GM23338 (cell line): ENCODE measurements at regions not wholly inside any gene's neighbourhood (a gene's known extent, or its start where the extent isn't known, plus 50 kb on each side); places are given as distances from the start of the nearest gene placed in this dataset.

Experiments used
- ATAC-seq: fragments of 200-7000 bp; cut with Tn5 transposase; 3 replicates; pipeline ENCODE4 v1.9.1; 2020
- DNase-seq: peaks from one replicate; pipeline ENCODE4 v3.0.0-alpha.2; 2015; ENCODE audit warnings: low spot score
- H2AFZ ChIP-seq: fragments of 200-600 bp; sonication (generic); 2 replicates; pipeline ENCODE4 v1.8.0; 2016; ENCODE audit warnings: antibody characterized with exemption, mild to moderate bottlenecking, moderate library complexity
- H3F3A ChIP-seq: fragments of 200-600 bp; sonication (generic); replicated peaks from 2 replicates; pipeline ENCODE4 v1.8.0; 2017; ENCODE audit warnings: antibody characterized with exemption, mixed run types, low read depth
- H3K27ac ChIP-seq: fragments of 200-600 bp; sonication (generic); 2 replicates; pipeline ENCODE4 v1.6.1; 2016; ENCODE audit warnings: low read depth
- H3K27me3 ChIP-seq: fragments of 200-600 bp; sonication (generic); 2 replicates; pipeline ENCODE4 v1.8.0; 2016; ENCODE audit warnings: mild to moderate bottlenecking, mixed run types, moderate library complexity; ENCODE audit not compliant: insufficient read depth
- H3K36me3 ChIP-seq: fragments of 200-600 bp; sonication (generic); 2 replicates; pipeline ENCODE4 v1.8.0; 2016; ENCODE audit warnings: mild to moderate bottlenecking; ENCODE audit not compliant: insufficient read depth
- H3K4me1 ChIP-seq: fragments of 200-600 bp; sonication (generic); 2 replicates; pipeline ENCODE4 v1.8.0; 2016; ENCODE audit warnings: mild to moderate bottlenecking, moderate library complexity; ENCODE audit not compliant: insufficient read depth
- H3K4me2 ChIP-seq: fragments of 200-600 bp; sonication (generic); 2 replicates; pipeline ENCODE4 v1.7.1; 2017; ENCODE audit warnings: mixed run types
- H3K4me3 ChIP-seq: fragments of 200-600 bp; sonication (generic); 2 replicates; pipeline ENCODE4 v1.6.1; 2016; ENCODE audit warnings: mixed run types
- H3K79me2 ChIP-seq: fragments of 200-600 bp; sonication (generic); replicated peaks from 2 replicates; pipeline ENCODE4 v1.8.0; 2017; ENCODE audit warnings: mild to moderate bottlenecking; ENCODE audit not compliant: insufficient read depth
- H3K9me2 ChIP-seq: fragments of 200-600 bp; sonication (generic); 2 replicates; pipeline ENCODE4 v1.8.0; 2017; ENCODE audit not compliant: insufficient read depth
- H4K20me1 ChIP-seq: fragments of 200-600 bp; sonication (generic); replicated peaks from 2 replicates; pipeline ENCODE4 v1.8.0; 2017; ENCODE audit warnings: mild to moderate bottlenecking; ENCODE audit not compliant: insufficient read depth
- H3K27ac Mint-ChIP-seq: 2 replicates; pipeline ENCODE4 v1.8.0; 2020; ENCODE audit warnings: inconsistent platforms, mild to moderate bottlenecking, moderate library complexity, mixed read lengths
- H3K27me3 Mint-ChIP-seq: 3 replicates; pipeline ENCODE4 v1.8.0; 2022; ENCODE audit warnings: low read depth, mild to moderate bottlenecking, moderate library complexity, mixed read lengths, inconsistent platforms; ENCODE audit not compliant: insufficient read depth, poor library complexity
- H3K36me3 Mint-ChIP-seq: 3 replicates; pipeline ENCODE4 v1.8.0; 2021; ENCODE audit warnings: low read depth, mild to moderate bottlenecking, inconsistent platforms, moderate library complexity, mixed read lengths
- H3K4me1 Mint-ChIP-seq: 3 replicates; pipeline ENCODE4 v1.8.0; 2020; ENCODE audit warnings: mild to moderate bottlenecking, inconsistent platforms, mixed read lengths
- H3K4me3 Mint-ChIP-seq: 3 replicates; pipeline ENCODE4 v1.8.0; 2021; ENCODE audit warnings: moderate library complexity, mild to moderate bottlenecking, inconsistent platforms, mixed read lengths
- H3K9me3 Mint-ChIP-seq: 3 replicates; pipeline ENCODE4 v1.8.0; 2020; ENCODE audit warnings: moderate library complexity, mild to moderate bottlenecking, inconsistent platforms, mixed read lengths
- CREB1 ChIP-seq: fragments of 250-450 bp; sonication (Bioruptor Pico); IDR thresholded peaks from 2 replicates; pipeline ENCODE4 v1.5.0; 2020; ENCODE audit warnings: low read depth, mild to moderate bottlenecking, moderate library complexity
- EZH2 ChIP-seq: fragments of 200-600 bp; sonication (generic); IDR thresholded peaks from one replicate; pipeline ENCODE4 v1.8.0; 2017; ENCODE audit warnings: antibody characterized with exemption, mild to moderate bottlenecking, low read depth; ENCODE audit not compliant: unreplicated experiment
- EZH2phosphoT487 ChIP-seq: fragments of 200-600 bp; sonication (generic); IDR thresholded peaks from one replicate; pipeline ENCODE4 v1.8.1; 2018; ENCODE audit warnings: antibody characterized with exemption; ENCODE audit not compliant: unreplicated experiment
- JUNB ChIP-seq: IDR thresholded peaks from one replicate; pipeline ENCODE4 v1.6.1; 2016; ENCODE audit warnings: antibody characterized with exemption; ENCODE audit not compliant: unreplicated experiment
- NANOG ChIP-seq: IDR thresholded peaks from 2 replicates; pipeline ENCODE4 v1.6.1; 2016; ENCODE audit warnings: antibody characterized with exemption, borderline replicate concordance
- POLR2AphosphoS5 ChIP-seq: IDR thresholded peaks from 2 replicates; pipeline ENCODE4 v1.6.1; 2016; ENCODE audit warnings: antibody characterized with exemption, low read depth
- STAT1 ChIP-seq: IDR thresholded peaks from one replicate; pipeline ENCODE4 v1.6.1; 2016; ENCODE audit warnings: antibody characterized with exemption; ENCODE audit not compliant: unreplicated experiment
- ZNF114 ChIP-seq: fragments of 250-450 bp; sonication (Bioruptor Pico); IDR thresholded peaks from 2 replicates; pipeline ENCODE4 v1.5.0; 2020; ENCODE audit warnings: mild to moderate bottlenecking, moderate library complexity
- ZNF331 ChIP-seq: fragments of 250-450 bp; sonication (Bioruptor Pico); IDR thresholded peaks from 2 replicates; pipeline ENCODE4 v1.5.0; 2020; ENCODE audit warnings: low read depth, mild to moderate bottlenecking, moderate library complexity
- TF ChIP-seq, protein P1 (sequence below): fragments of 250-450 bp; sonication (Bioruptor Pico); IDR thresholded peaks from 2 replicates; pipeline ENCODE4 v1.5.0; 2020; ENCODE audit warnings: mild to moderate bottlenecking, moderate library complexity
- TF ChIP-seq, protein P2 (sequence below), 2 experiments: fragments of 200-600 bp in 1 of 2; sonication (generic) in 1 of 2; conservative IDR thresholded peaks; 2 replicates each; pipeline versions ENCODE4 v1.5.1 to v1.6.1; 2016 to 2017; ENCODE audit warnings: antibody characterized with exemption in 2 of 2, low read depth in 2 of 2, mild to moderate bottlenecking in 2 of 2, moderate library complexity in 1 of 2
- TF ChIP-seq, protein P3 (sequence below): IDR thresholded peaks from one replicate; pipeline ENCODE4 v1.6.1; 2018; ENCODE audit warnings: antibody characterized with exemption; ENCODE audit not compliant: unreplicated experiment
- TF ChIP-seq, protein P4 (sequence below): IDR thresholded peaks from 2 replicates; pipeline ENCODE4 v1.6.1; 2016; ENCODE audit warnings: antibody characterized with exemption

DNA sequence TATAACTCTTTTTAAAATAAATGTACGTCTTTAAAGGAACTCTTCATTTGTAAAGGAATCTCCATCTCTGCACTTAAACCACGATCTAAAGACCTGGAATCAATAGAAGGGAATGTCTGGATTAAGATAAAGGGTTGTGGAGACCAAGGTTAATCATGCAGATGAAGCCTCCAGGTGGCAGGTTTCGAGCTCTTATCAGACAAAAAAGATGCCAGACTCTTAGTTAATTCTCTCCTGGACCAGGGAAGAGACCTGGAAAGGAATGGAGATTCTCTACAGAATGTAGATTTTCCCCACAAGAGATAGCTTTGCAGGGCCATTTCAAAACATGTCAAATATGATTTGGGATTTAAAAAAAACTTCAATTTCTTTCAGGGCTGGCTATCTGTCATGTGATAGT is 71.5 kb upstream of the SSTR4 start:
- H3K9me2 ChIP-seq = peaks cover 6% of the 10 kb centered on the region; the same call in 1 of the 2 replicates
- Mint-ChIP-seq H3K4me3 (no peak overlapping the region), H3K36me3 (no peaks in the 10 kb centered on the region; the same call in 2 of the 3 replicates), H3K27me3 (peaks cover 1% of the 10 kb centered on the region), H3K9me3 (peaks cover 8% of the 10 kb centered on the region; the same call in 1 of the 3 replicates), H3K27ac (no peak overlapping the region), H3K4me1 (peaks cover 11% of the 10 kb centered on the region; the same call in 2 of the 3 replicates)
- H3K79me2 ChIP-seq = no peaks in the 10 kb centered on the region
- no peak for TF ChIP-seq ZNF114
- no peak for TF ChIP-seq POLR2AphosphoS5
- TF ChIP-seq EZH2 = no peak
- TF ChIP-seq ZNF331 (CRISPR knock-in tag) = no peak
- no peak for TF ChIP-seq EZH2phosphoT487
- no peak for TF ChIP-seq CREB1 (CRISPR knock-in tag)
- TF ChIP-seq STAT1 = no peak
- TF ChIP-seq, protein P1, sequence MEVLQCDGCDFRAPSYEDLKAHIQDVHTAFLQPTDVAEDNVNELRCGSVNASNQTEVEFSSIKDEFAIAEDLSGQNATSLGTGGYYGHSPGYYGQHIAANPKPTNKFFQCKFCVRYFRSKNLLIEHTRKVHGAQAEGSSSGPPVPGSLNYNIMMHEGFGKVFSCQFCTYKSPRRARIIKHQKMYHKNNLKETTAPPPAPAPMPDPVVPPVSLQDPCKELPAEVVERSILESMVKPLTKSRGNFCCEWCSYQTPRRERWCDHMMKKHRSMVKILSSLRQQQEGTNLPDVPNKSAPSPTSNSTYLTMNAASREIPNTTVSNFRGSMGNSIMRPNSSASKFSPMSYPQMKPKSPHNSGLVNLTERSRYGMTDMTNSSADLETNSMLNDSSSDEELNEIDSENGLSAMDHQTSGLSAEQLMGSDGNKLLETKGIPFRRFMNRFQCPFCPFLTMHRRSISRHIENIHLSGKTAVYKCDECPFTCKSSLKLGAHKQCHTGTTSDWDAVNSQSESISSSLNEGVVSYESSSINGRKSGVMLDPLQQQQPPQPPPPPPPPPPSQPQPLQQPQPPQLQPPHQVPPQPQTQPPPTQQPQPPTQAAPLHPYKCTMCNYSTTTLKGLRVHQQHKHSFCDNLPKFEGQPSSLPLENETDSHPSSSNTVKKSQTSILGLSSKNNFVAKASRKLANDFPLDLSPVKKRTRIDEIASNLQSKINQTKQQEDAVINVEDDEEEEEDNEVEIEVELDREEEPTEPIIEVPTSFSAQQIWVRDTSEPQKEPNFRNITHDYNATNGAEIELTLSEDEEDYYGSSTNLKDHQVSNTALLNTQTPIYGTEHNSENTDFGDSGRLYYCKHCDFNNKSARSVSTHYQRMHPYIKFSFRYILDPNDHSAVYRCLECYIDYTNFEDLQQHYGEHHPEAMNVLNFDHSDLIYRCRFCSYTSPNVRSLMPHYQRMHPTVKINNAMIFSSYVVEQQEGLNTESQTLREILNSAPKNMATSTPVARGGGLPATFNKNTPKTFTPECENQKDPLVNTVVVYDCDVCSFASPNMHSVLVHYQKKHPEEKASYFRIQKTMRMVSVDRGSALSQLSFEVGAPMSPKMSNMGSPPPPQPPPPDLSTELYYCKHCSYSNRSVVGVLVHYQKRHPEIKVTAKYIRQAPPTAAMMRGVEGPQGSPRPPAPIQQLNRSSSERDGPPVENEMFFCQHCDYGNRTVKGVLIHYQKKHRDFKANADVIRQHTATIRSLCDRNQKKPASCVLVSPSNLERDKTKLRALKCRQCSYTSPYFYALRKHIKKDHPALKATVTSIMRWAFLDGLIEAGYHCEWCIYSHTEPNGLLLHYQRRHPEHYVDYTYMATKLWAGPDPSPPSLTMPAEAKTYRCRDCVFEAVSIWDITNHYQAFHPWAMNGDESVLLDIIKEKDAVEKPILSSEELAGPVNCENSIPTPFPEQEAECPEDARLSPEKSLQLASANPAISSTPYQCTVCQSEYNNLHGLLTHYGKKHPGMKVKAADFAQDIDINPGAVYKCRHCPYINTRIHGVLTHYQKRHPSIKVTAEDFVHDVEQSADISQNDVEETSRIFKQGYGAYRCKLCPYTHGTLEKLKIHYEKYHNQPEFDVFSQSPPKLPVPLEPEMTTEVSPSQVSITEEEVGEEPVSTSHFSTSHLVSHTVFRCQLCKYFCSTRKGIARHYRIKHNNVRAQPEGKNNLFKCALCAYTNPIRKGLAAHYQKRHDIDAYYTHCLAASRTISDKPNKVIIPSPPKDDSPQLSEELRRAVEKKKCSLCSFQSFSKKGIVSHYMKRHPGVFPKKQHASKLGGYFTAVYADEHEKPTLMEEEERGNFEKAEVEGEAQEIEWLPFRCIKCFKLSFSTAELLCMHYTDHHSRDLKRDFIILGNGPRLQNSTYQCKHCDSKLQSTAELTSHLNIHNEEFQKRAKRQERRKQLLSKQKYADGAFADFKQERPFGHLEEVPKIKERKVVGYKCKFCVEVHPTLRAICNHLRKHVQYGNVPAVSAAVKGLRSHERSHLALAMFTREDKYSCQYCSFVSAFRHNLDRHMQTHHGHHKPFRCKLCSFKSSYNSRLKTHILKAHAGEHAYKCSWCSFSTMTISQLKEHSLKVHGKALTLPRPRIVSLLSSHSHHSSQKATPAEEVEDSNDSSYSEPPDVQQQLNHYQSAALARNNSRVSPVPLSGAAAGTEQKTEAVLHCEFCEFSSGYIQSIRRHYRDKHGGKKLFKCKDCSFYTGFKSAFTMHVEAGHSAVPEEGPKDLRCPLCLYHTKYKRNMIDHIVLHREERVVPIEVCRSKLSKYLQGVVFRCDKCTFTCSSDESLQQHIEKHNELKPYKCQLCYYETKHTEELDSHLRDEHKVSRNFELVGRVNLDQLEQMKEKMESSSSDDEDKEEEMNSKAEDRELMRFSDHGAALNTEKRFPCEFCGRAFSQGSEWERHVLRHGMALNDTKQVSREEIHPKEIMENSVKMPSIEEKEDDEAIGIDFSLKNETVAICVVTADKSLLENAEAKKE = no peak
- TF ChIP-seq NANOG = no peak
- TF ChIP-seq JUNB = no peak
- TF ChIP-seq, protein P2, sequence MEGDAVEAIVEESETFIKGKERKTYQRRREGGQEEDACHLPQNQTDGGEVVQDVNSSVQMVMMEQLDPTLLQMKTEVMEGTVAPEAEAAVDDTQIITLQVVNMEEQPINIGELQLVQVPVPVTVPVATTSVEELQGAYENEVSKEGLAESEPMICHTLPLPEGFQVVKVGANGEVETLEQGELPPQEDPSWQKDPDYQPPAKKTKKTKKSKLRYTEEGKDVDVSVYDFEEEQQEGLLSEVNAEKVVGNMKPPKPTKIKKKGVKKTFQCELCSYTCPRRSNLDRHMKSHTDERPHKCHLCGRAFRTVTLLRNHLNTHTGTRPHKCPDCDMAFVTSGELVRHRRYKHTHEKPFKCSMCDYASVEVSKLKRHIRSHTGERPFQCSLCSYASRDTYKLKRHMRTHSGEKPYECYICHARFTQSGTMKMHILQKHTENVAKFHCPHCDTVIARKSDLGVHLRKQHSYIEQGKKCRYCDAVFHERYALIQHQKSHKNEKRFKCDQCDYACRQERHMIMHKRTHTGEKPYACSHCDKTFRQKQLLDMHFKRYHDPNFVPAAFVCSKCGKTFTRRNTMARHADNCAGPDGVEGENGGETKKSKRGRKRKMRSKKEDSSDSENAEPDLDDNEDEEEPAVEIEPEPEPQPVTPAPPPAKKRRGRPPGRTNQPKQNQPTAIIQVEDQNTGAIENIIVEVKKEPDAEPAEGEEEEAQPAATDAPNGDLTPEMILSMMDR (conservative IDR thresholded peaks at IDR 0.05; ENCODE audit: low read depth in 2 of 2) = no peak
- TF ChIP-seq, protein P3, sequence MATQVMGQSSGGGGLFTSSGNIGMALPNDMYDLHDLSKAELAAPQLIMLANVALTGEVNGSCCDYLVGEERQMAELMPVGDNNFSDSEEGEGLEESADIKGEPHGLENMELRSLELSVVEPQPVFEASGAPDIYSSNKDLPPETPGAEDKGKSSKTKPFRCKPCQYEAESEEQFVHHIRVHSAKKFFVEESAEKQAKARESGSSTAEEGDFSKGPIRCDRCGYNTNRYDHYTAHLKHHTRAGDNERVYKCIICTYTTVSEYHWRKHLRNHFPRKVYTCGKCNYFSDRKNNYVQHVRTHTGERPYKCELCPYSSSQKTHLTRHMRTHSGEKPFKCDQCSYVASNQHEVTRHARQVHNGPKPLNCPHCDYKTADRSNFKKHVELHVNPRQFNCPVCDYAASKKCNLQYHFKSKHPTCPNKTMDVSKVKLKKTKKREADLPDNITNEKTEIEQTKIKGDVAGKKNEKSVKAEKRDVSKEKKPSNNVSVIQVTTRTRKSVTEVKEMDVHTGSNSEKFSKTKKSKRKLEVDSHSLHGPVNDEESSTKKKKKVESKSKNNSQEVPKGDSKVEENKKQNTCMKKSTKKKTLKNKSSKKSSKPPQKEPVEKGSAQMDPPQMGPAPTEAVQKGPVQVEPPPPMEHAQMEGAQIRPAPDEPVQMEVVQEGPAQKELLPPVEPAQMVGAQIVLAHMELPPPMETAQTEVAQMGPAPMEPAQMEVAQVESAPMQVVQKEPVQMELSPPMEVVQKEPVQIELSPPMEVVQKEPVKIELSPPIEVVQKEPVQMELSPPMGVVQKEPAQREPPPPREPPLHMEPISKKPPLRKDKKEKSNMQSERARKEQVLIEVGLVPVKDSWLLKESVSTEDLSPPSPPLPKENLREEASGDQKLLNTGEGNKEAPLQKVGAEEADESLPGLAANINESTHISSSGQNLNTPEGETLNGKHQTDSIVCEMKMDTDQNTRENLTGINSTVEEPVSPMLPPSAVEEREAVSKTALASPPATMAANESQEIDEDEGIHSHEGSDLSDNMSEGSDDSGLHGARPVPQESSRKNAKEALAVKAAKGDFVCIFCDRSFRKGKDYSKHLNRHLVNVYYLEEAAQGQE = no peak
- TF ChIP-seq, protein P4, sequence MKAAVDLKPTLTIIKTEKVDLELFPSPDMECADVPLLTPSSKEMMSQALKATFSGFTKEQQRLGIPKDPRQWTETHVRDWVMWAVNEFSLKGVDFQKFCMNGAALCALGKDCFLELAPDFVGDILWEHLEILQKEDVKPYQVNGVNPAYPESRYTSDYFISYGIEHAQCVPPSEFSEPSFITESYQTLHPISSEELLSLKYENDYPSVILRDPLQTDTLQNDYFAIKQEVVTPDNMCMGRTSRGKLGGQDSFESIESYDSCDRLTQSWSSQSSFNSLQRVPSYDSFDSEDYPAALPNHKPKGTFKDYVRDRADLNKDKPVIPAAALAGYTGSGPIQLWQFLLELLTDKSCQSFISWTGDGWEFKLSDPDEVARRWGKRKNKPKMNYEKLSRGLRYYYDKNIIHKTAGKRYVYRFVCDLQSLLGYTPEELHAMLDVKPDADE = no peak
- no peak overlapping the region for H2AFZ ChIP-seq
- DNase-seq = no peak
- H4K20me1 ChIP-seq = no peaks in the 10 kb centered on the region
- H3K36me3 ChIP-seq = no peaks in the 10 kb centered on the region
- H3K4me3 ChIP-seq = no peak overlapping the region
- ATAC-seq = no peak
- H3K4me1 ChIP-seq = no peaks in the 10 kb centered on the region
- no peaks in the 10 kb centered on the region for H3K27me3 ChIP-seq
- H3K27ac ChIP-seq = no peak overlapping the region
- no peak overlapping the region for H3K4me2 ChIP-seq
- no peaks in the 10 kb centered on the region for H3F3A ChIP-seq
